CD14-positive monocyte (primary cell): ENCODE measurements at regions not wholly inside any gene's neighbourhood (a gene's known extent, or its start where the extent isn't known, plus 50 kb on each side); places are given as distances from the start of the nearest gene placed in this dataset.

Source experiments
- DNase-seq, 3 donors: peaks; one replicate each; pipeline ENCODE4 v3.0.0-alpha.2; 2011 to 2022
- H2AFZ ChIP-seq: 2 replicates; pipeline ENCODE4 v1.6.0; 2012; ENCODE audit warnings: mild to moderate bottlenecking, low read depth, low read length, inconsistent platforms; ENCODE audit not compliant: insufficient read depth, poor library complexity, severe bottlenecking
- H3K27ac ChIP-seq, 2 donors: 1 replicate in 1 of 2; 2 replicates in 1 of 2; pipeline ENCODE4 v1.5.1; 2012 to 2013; ENCODE audit warnings: low read length in 2 of 2, control low read depth in 1 of 2, inconsistent platforms in 1 of 2, low read depth in 1 of 2, mild to moderate bottlenecking in 1 of 2
- H3K27me3 ChIP-seq, 2 donors: one replicate each; pipeline versions ENCODE4 v1.6.0 to v1.6.1; 2011 to 2013; ENCODE audit warnings: low read length in 2 of 2; ENCODE audit not compliant: control insufficient read depth in 2 of 2, insufficient read depth in 2 of 2
- H3K36me3 ChIP-seq, 2 donors: replicated peaks in 1 of 2; 1 replicate in 1 of 2; 2 replicates in 1 of 2; pipeline versions ENCODE4 v1.5.1 to v1.6.1; 2012 to 2013; ENCODE audit warnings: low read length in 2 of 2, control low read depth in 1 of 2, inconsistent platforms in 1 of 2, mild to moderate bottlenecking in 1 of 2; ENCODE audit not compliant: insufficient read depth in 2 of 2, control insufficient read depth in 1 of 2
- H3K4me1 ChIP-seq, 2 donors: 1 replicate in 1 of 2; 2 replicates in 1 of 2; pipeline versions ENCODE4 v1.5.1 to v1.6.1; 2012 to 2013; ENCODE audit warnings: low read length in 2 of 2, control low read depth in 1 of 2, inconsistent platforms in 1 of 2, mild to moderate bottlenecking in 1 of 2, moderate library complexity in 1 of 2; ENCODE audit not compliant: insufficient read depth in 2 of 2, control insufficient read depth in 1 of 2
- H3K4me2 ChIP-seq: replicated peaks from 2 replicates; pipeline ENCODE3; 2012; ENCODE audit warnings: low read length, moderate library complexity, mild to moderate bottlenecking; ENCODE audit not compliant: poor library complexity, severe bottlenecking; ENCODE audit errors: extremely low read depth
- H3K4me3 ChIP-seq, 3 experiments: fragments of 200-600 bp in 1 of 3; sonication (generic) in 1 of 3; replicated peaks in 1 of 3; 1 replicate in 2 of 3; 2 replicates in 1 of 3; pipeline ENCODE4 v1.5.1; 2011 to 2013; ENCODE audit warnings: low read length in 3 of 3, mild to moderate bottlenecking in 3 of 3, control low read depth in 2 of 3, low read depth in 2 of 3, inconsistent platforms in 1 of 3, moderate library complexity in 1 of 3
- H3K79me2 ChIP-seq: 2 replicates; pipeline ENCODE4 v1.6.0; 2012; ENCODE audit warnings: mild to moderate bottlenecking, control low read depth, inconsistent platforms, low read length, moderate library complexity; ENCODE audit not compliant: insufficient read depth
- H3K9ac ChIP-seq: 2 replicates; pipeline ENCODE4 v1.6.0; 2017; ENCODE audit warnings: low read length, mild to moderate bottlenecking; ENCODE audit not compliant: insufficient read depth, poor library complexity, severe bottlenecking
- H3K9me3 ChIP-seq, 2 donors: replicated peaks in 1 of 2; 1 replicate in 1 of 2; 2 replicates in 1 of 2; pipeline versions ENCODE4 v1.5.1 to v1.6.1; 2012 to 2013; ENCODE audit warnings: low read length in 2 of 2, control low read depth in 1 of 2; ENCODE audit not compliant: control insufficient read depth in 1 of 2, insufficient read depth in 1 of 2
- H4K20me1 ChIP-seq: 2 replicates; pipeline ENCODE4 v1.6.0; 2012; ENCODE audit warnings: mild to moderate bottlenecking, low read length, control low read depth, moderate library complexity; ENCODE audit not compliant: insufficient read depth
- H3K27ac Mint-ChIP-seq, 7 donors: one replicate each; pipeline ENCODE4 v1.8.0; 2020; ENCODE audit warnings: mild to moderate bottlenecking in 7 of 7, mixed read lengths in 7 of 7, moderate library complexity in 6 of 7, inconsistent platforms in 2 of 7
- H3K27me3 Mint-ChIP-seq, 3 donors: one replicate each; pipeline ENCODE4 v1.8.0; 2021 to 2022; ENCODE audit warnings: low read depth in 3 of 3, mild to moderate bottlenecking in 3 of 3, mixed read lengths in 3 of 3, moderate library complexity in 3 of 3, inconsistent platforms in 1 of 3
- H3K36me3 Mint-ChIP-seq, 2 donors: one replicate each; pipeline ENCODE4 v1.8.0; 2020; ENCODE audit warnings: mixed read lengths in 2 of 2, inconsistent platforms in 1 of 2, mild to moderate bottlenecking in 1 of 2
- H3K4me1 Mint-ChIP-seq: one replicate; pipeline ENCODE4 v1.8.0; 2020; ENCODE audit warnings: mild to moderate bottlenecking, mixed read lengths
- H3K4me3 Mint-ChIP-seq, 2 donors: one replicate each; pipeline ENCODE4 v1.8.0; 2020; ENCODE audit warnings: mild to moderate bottlenecking in 2 of 2, mixed read lengths in 2 of 2, moderate library complexity in 1 of 2
- H3K9me3 Mint-ChIP-seq, 7 donors: one replicate each; pipeline ENCODE4 v1.8.0; 2020 to 2022; ENCODE audit warnings: mixed read lengths in 7 of 7, mild to moderate bottlenecking in 6 of 7, moderate library complexity in 6 of 7, inconsistent platforms in 2 of 7
- CTCF ChIP-seq: fragments of 200-600 bp; IDR thresholded peaks from one replicate; pipeline ENCODE4 v1.8.0; 2022; ENCODE audit warnings: antibody characterized with exemption, mild to moderate bottlenecking
- WGBS: methylation state at CpG from one replicate; pipeline ENCODE4 v1.1.5; 2013; ENCODE audit warnings: missing lambda C conversion rate; ENCODE audit not compliant: insufficient coverage; 5-methylcytosine and 5-hydroxymethylcytosine counted together
- intact Hi-C, 2 donors: fragments of 100-400 bp; cut with micrococcal nuclease; formaldehyde crosslinking; loops; one replicate each; pipeline versions ENCODE4 v1.15.0 to v1.15.1; 2023

- Mint-ChIP-seq H3K27me3 (peaks cover 2 to 8% (median 3%) of the 10 kb centered on the region in 3 donors), H3K36me3 (no peaks in the 10 kb centered on the region), H3K4me3 (no peak overlapping the region), H3K27ac (no peak overlapping the region), H3K4me1 (no peaks in the 10 kb centered on the region), H3K9me3 (peaks cover 0 to 4% (median 1%) of the 10 kb centered on the region in 7 donors)
- H3K4me1 ChIP-seq = no peaks in the 10 kb centered on the region
- H3K9me3 ChIP-seq = no peaks in the 10 kb centered on the region
- H3K36me3 ChIP-seq = no peaks in the 10 kb centered on the region
- intact Hi-C loops = no loop called here
- no peaks in the 10 kb centered on the region for H3K27me3 ChIP-seq
- no peak for DNase-seq
- no peaks in the 10 kb centered on the region for H4K20me1 ChIP-seq
- no peak overlapping the region for H3K27ac ChIP-seq
- H3K79me2 ChIP-seq = no peaks in the 10 kb centered on the region
- no CpG with 5 or more reads among the region's 1 CpG for WGBS
- TF ChIP-seq CTCF = no peak
- no peak overlapping the region for H3K4me2 ChIP-seq
- no peak overlapping the region for H3K4me3 ChIP-seq
- no peak overlapping the region for H3K9ac ChIP-seq
- H2AFZ ChIP-seq = no peak overlapping the region
These were observed 134.1 kb downstream of the ADCYAP1R1 start for GRCh38 chr7:31186202-31186601.

- Mint-ChIP-seq H3K36me3 (no peaks in the 10 kb centered on the region), H3K27me3 (peaks cover 3 to 5% (median 4%) of the 10 kb centered on the region in 3 donors), H3K9me3 (peaks cover 0 to 1% (median 0%) of the 10 kb centered on the region in 7 donors), H3K4me1 (no peaks in the 10 kb centered on the region), H3K4me3 (no peak overlapping the region), H3K27ac (no peak overlapping the region)
- DNase-seq = no peak
- intact Hi-C loops = no loop called here
- Histone ChIP-seq H3K79me2 (no peaks in the 10 kb centered on the region), H3K9me3 (no peaks in the 10 kb centered on the region), H3K27ac (no peak overlapping the region), H4K20me1 (no peaks in the 10 kb centered on the region), H3K27me3 (no peaks in the 10 kb centered on the region), H3K4me1 (no peaks in the 10 kb centered on the region), H3K9ac (no peak overlapping the region), H3K36me3 (no peaks in the 10 kb centered on the region), H3K4me3 (no peak overlapping the region), H2AFZ (no peak overlapping the region), H3K4me2 (no peak overlapping the region)
- TF ChIP-seq CTCF = no peak
- WGBS = 90% methylated on average over 2 of the region's 3 CpGs
These were observed 123.6 kb downstream of the ADCYAP1R1 start for GRCh38 chr7:31175672-31176071.
